ENCODE measurements at regions not wholly inside any gene's neighbourhood (a gene's known extent, or its start where the extent isn't known, plus 50 kb on each side); places are given as distances from the start of the nearest gene placed in this dataset.

DNA sequence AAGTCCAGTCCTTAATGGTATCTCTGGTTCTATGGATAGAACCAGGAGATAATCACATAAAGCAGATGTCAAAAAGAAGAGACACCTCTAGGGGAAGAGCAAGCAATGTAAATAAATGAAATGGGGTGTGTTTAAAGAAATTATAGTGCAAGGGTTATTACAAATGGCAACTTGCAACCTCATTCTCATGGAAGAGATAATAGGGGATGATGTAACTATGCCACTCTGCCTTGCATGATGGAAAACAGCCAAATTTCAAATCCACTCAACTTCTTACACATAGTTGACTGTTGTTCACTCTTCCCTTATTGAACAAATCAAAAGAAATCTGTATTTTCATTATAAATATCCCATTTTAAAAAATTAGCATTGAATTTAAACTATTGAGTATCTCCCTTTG, 274.0 kb upstream of the TMPRSS15 start:
- in situ Hi-C loops (cut with MboI): no loop called here
- Histone ChIP-seq H3K27ac (no peak overlapping the region), H3K36me3 (ENCODE audit: low read depth) (no peaks in the 10 kb centered on the region), H3K9me3 (ENCODE audit: low read depth) (peaks cover 2% of the 10 kb centered on the region), H3K4me3 (no peak overlapping the region), H3K9ac (no peak overlapping the region), H2AFZ (no peak overlapping the region), H3K79me2 (ENCODE audit: insufficient read depth) (no peaks in the 10 kb centered on the region), H3K4me1 (ENCODE audit: insufficient read depth) (no peaks in the 10 kb centered on the region), H3K4me2 (ENCODE audit: unreplicated experiment) (no peak overlapping the region), H3K27me3 (replicated peaks; ENCODE audit: insufficient read depth) (no peaks in the 10 kb centered on the region), H3F3A (ENCODE audit: insufficient read depth) (no peaks in the 10 kb centered on the region), H4K20me1 (ENCODE audit: insufficient read depth) (no peaks in the 10 kb centered on the region), H3K9me2 (ENCODE audit: insufficient read depth) (no peaks in the 10 kb centered on the region)
- TF ChIP-seq EZH2 (IDR thresholded peaks at IDR 0.05; ENCODE audit: insufficient read depth, poor library complexity, severe bottlenecking): no peak
- no peak for TF ChIP-seq EZH2phosphoT487 (IDR thresholded peaks at IDR 0.05; ENCODE audit: insufficient read depth, low read depth)
- no peak for DNase-seq

DNA sequence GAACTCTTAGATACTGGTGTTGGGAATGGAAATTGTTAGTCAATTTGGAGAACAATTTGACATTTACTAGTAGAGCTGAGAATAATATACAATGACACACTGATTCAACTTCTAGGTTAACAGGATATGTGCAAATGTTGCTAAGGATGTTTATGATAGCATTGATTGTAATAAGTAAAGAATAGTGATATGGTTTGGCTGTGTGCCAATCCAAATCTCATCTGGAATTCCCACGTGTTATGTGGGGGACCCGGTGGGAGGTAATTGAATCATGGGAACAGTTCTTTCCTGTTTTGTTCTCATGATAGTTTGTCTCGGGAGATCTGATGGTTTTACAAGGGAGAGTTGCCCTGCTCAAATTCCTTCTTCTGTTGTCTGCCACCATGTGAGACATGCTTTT, 302.4 kb upstream of the TMPRSS15 start:
- DNase-seq: no peak
- H3K9ac ChIP-seq: no peak overlapping the region
- 7 to 10% methylated on average over 3 of the region's 3 CpGs for WGBS, 2 experiments (ENCODE audit: low coverage in 1 of 2, low lambda C conversion rate in 2 of 2, missing lambda C conversion rate in 2 of 2)
- no peak for TF ChIP-seq EZH2phosphoT487 (IDR thresholded peaks at IDR 0.05; ENCODE audit: insufficient read depth, low read depth)
- no peak for TF ChIP-seq EZH2 (IDR thresholded peaks at IDR 0.05; ENCODE audit: insufficient read depth, poor library complexity, severe bottlenecking)
- H3K27ac ChIP-seq: no peak overlapping the region
- H2AFZ ChIP-seq: no peak overlapping the region
- in situ Hi-C loops (cut with MboI): no loop called here
- H3K9me3 ChIP-seq (ENCODE audit: low read depth): peaks cover 3% of the 10 kb centered on the region
- no peak overlapping the region for H3K4me3 ChIP-seq
- no peaks in the 10 kb centered on the region for H3K27me3 ChIP-seq (replicated peaks; ENCODE audit: insufficient read depth)
- no peaks in the 10 kb centered on the region for H4K20me1 ChIP-seq (ENCODE audit: insufficient read depth)
- H3K79me2 ChIP-seq (ENCODE audit: insufficient read depth): no peaks in the 10 kb centered on the region
- H3K4me1 ChIP-seq (ENCODE audit: insufficient read depth): no peaks in the 10 kb centered on the region
- no peaks in the 10 kb centered on the region for H3F3A ChIP-seq (ENCODE audit: insufficient read depth)
- H3K9me2 ChIP-seq (ENCODE audit: insufficient read depth): no peaks in the 10 kb centered on the region
- no peaks in the 10 kb centered on the region for H3K36me3 ChIP-seq (ENCODE audit: low read depth)
- H3K4me2 ChIP-seq (ENCODE audit: unreplicated experiment): no peak overlapping the region

DNA sequence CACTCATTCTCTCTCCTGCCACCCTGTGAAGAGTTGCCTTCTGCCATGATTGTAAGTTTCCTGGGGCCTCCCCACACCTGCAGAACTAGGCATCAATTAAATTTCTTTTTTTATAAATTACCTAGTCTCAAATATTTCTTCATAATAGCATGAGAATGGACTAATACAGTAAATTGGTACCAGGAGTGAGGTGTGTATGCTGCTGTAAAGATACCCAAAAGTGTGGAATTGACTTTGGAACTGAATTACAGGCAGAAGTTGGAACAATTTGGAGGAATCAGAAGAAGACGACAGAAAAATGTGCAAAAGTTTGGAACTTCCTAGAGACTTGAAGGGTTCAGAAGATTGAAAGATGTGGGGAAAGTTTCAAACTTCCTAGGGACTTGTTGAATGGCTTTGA, 308.1 kb upstream of the TMPRSS15 start:
- H3K79me2 ChIP-seq (ENCODE audit: insufficient read depth): no peaks in the 10 kb centered on the region
- no peak overlapping the region for H3K4me3 ChIP-seq
- H4K20me1 ChIP-seq (ENCODE audit: insufficient read depth): no peaks in the 10 kb centered on the region
- H2AFZ ChIP-seq: no peak overlapping the region
- H3K4me1 ChIP-seq (ENCODE audit: insufficient read depth): no peaks in the 10 kb centered on the region
- H3K9me2 ChIP-seq (ENCODE audit: insufficient read depth): no peaks in the 10 kb centered on the region
- WGBS, 2 experiments (ENCODE audit: low coverage in 1 of 2, low lambda C conversion rate in 2 of 2, missing lambda C conversion rate in 2 of 2): 11 to 12% methylated on average over 1 of the region's 1 CpG
- no peak overlapping the region for H3K27ac ChIP-seq
- no peaks in the 10 kb centered on the region for H3K36me3 ChIP-seq (ENCODE audit: low read depth)
- no peaks in the 10 kb centered on the region for H3K9me3 ChIP-seq (ENCODE audit: low read depth)
- no peaks in the 10 kb centered on the region for H3F3A ChIP-seq (ENCODE audit: insufficient read depth)
- DNase-seq: no peak
- in situ Hi-C loops (cut with MboI): no loop called here
- H3K4me2 ChIP-seq (ENCODE audit: unreplicated experiment): no peak overlapping the region
- H3K27me3 ChIP-seq (replicated peaks; ENCODE audit: insufficient read depth): no peaks in the 10 kb centered on the region
- no peak overlapping the region for H3K9ac ChIP-seq
- TF ChIP-seq EZH2phosphoT487 (IDR thresholded peaks at IDR 0.05; ENCODE audit: insufficient read depth, low read depth) (no peak), EZH2 (IDR thresholded peaks at IDR 0.05; ENCODE audit: insufficient read depth, poor library complexity, severe bottlenecking) (no peak)

DNA sequence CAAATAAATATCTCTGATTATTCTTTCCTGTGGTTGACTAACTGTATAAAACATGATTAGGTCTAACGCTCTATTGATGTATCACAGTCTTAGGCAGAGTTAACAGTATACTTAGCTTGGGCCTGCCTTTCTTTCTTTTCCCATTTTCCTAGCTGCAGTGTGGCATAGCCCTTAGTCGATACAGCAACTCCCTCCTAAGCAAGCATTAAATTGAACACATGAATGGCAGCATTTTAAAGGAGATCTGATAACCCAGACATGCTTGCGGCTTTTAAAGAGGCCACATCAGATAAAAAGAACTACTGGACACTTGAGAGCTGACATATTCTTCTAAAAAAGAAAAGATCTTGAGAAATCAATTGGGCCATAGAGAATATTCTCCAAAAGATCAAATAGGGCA, 312.0 kb upstream of the TMPRSS15 start:
- no peaks in the 10 kb centered on the region for H3K9me3 ChIP-seq (ENCODE audit: low read depth)
- H3K9ac ChIP-seq: no peak overlapping the region
- H3F3A ChIP-seq (ENCODE audit: insufficient read depth): no peaks in the 10 kb centered on the region
- in situ Hi-C loops (cut with MboI): no loop called here
- no peak overlapping the region for H3K4me3 ChIP-seq
- H3K27ac ChIP-seq: no peak overlapping the region
- H3K9me2 ChIP-seq (ENCODE audit: insufficient read depth): no peaks in the 10 kb centered on the region
- no peaks in the 10 kb centered on the region for H3K4me1 ChIP-seq (ENCODE audit: insufficient read depth)
- no peaks in the 10 kb centered on the region for H3K27me3 ChIP-seq (replicated peaks; ENCODE audit: insufficient read depth)
- DNase-seq: no peak
- H3K4me2 ChIP-seq (ENCODE audit: unreplicated experiment): no peak overlapping the region
- TF ChIP-seq EZH2 (IDR thresholded peaks at IDR 0.05; ENCODE audit: insufficient read depth, poor library complexity, severe bottlenecking) (no peak), EZH2phosphoT487 (IDR thresholded peaks at IDR 0.05; ENCODE audit: insufficient read depth, low read depth) (no peak)
- H3K79me2 ChIP-seq (ENCODE audit: insufficient read depth): no peaks in the 10 kb centered on the region
- no peaks in the 10 kb centered on the region for H3K36me3 ChIP-seq (ENCODE audit: low read depth)
- whole genome bisulfite sequencing, 2 experiments (ENCODE audit: low coverage in 1 of 2, low lambda C conversion rate in 2 of 2, missing lambda C conversion rate in 2 of 2): 17 to 31% methylated on average over 3 of the region's 3 CpGs
- H2AFZ ChIP-seq: no peak overlapping the region
- H4K20me1 ChIP-seq (ENCODE audit: insufficient read depth): no peaks in the 10 kb centered on the region

DNA sequence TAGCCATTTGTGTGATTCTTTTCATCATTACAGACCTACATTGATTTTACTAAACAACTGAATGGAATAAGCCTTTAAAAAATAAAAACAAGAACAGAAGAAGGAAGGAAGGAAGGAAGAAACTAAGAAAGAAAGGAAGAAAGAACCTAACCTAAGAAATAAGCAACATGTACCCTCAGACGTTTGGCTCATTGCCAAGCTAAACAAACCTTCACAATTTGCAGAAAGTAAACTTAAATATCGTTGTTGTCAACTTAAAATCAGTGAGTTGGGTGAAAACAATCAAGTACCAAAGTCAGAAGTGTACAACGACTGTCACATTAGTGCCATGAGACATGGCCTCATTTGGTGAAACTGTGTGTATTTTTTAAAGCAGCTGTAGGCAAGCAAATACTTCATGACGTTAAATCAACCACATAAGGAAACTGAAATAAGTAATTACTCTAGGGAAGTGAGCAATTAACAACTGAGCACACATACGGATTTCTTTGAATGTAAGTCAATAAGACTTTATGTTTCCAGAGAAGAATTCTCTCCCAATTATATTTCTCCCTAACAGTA, 313.1 kb upstream of the TMPRSS15 start:
- 8 to 9% methylated on average over 5 of the region's 5 CpGs for WGBS, 2 experiments (ENCODE audit: low coverage in 1 of 2, low lambda C conversion rate in 2 of 2, missing lambda C conversion rate in 2 of 2)
- in situ Hi-C loops (cut with MboI): no loop called here
- no peaks in the 10 kb centered on the region for H3F3A ChIP-seq (ENCODE audit: insufficient read depth)
- TF ChIP-seq EZH2 (IDR thresholded peaks at IDR 0.05; ENCODE audit: insufficient read depth, poor library complexity, severe bottlenecking): no peak
- TF ChIP-seq EZH2phosphoT487 (IDR thresholded peaks at IDR 0.05; ENCODE audit: insufficient read depth, low read depth): no peak
- no peak for DNase-seq
- no peaks in the 10 kb centered on the region for H3K79me2 ChIP-seq (ENCODE audit: insufficient read depth)
- no peak overlapping the region for H3K4me2 ChIP-seq (ENCODE audit: unreplicated experiment)
- no peak overlapping the region for H3K4me3 ChIP-seq
- H3K9me3 ChIP-seq (ENCODE audit: low read depth): no peaks in the 10 kb centered on the region
- H3K9me2 ChIP-seq (ENCODE audit: insufficient read depth): no peaks in the 10 kb centered on the region
- no peak overlapping the region for H3K9ac ChIP-seq
- H3K27ac ChIP-seq: no peak overlapping the region
- H3K4me1 ChIP-seq (ENCODE audit: insufficient read depth): no peaks in the 10 kb centered on the region
- no peak overlapping the region for H2AFZ ChIP-seq
- no peaks in the 10 kb centered on the region for H4K20me1 ChIP-seq (ENCODE audit: insufficient read depth)
- H3K27me3 ChIP-seq (replicated peaks; ENCODE audit: insufficient read depth): no peaks in the 10 kb centered on the region
- H3K36me3 ChIP-seq (ENCODE audit: low read depth): no peaks in the 10 kb centered on the region
